ENCODE measurements at regions not wholly inside any gene's neighbourhood (a gene's known extent, or its start where the extent isn't known, plus 50 kb on each side); places are given as distances from the start of the nearest gene placed in this dataset.

GRCh38 chr5:168128111-168128510 lies 163.3 kb upstream of the WWC1 start:
- TF ChIP-seq POLR2AphosphoS5 (IDR thresholded peaks at IDR 0.05) (no peak), CTCF (IDR thresholded peaks at IDR 0.05) (no peak), EP300 (IDR thresholded peaks at IDR 0.05; ENCODE audit: low read depth) (no peak), POLR2A (IDR thresholded peaks at IDR 0.05) (no peak)

All from transverse colon (tissue), 4 donors.